H7 (cell line): ENCODE measurements at regions not wholly inside any gene's neighbourhood (a gene's known extent, or its start where the extent isn't known, plus 50 kb on each side); places are given as distances from the start of the nearest gene placed in this dataset.
"Not testable (repeated sequence)": the region's sequence is repeated elsewhere in the genome, so short reads cannot be mapped to it uniquely, and the experiment has no call there.

ENCODE experiments used
- DNase-seq: peaks from one replicate; pipeline ENCODE4 v3.0.0; 2012
- H3K27me3 ChIP-seq: 2 replicates; pipeline ENCODE4 v1.6.0; 2011; ENCODE audit warnings: mild to moderate bottlenecking, low read length; ENCODE audit not compliant: control insufficient read depth, insufficient read depth
- H3K36me3 ChIP-seq: replicated peaks from 2 replicates; pipeline ENCODE4 v1.5.1; 2011; ENCODE audit warnings: low read length; ENCODE audit not compliant: control insufficient read depth, insufficient read depth
- H3K4me3 ChIP-seq: 2 replicates; pipeline ENCODE4 v1.5.1; 2011; ENCODE audit warnings: low read depth, mild to moderate bottlenecking, control low read depth, low read length, moderate library complexity; ENCODE audit not compliant: insufficient read depth

DNA sequence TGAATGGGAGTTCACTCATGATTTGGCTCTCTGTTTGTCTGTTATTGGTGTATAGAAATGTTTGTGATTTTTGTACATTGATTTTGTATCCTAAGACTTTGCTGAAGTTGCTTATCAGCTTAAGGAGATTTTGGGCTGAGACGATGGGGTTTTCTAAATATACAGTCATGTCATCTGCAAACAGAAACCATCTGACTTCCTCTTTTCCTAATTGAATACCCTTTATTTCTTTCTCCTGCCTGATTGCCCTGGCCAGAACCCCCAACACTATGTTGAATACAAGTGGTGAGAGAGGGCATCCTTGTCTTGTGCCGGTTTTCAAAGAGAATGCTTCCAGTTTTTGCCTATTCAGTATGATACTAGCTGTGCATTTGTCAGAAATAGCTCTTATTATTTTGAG is 261.5 kb downstream of the VAPA start:
- not testable (repeated sequence) for H3K4me3 ChIP-seq, DNase-seq, H3K27me3 ChIP-seq, H3K36me3 ChIP-seq

- not testable (repeated sequence) for DNase-seq, H3K4me3 ChIP-seq
These were observed 265.5 kb downstream of the VAPA start for GRCh38 chr18:10179326-10179725.

DNA sequence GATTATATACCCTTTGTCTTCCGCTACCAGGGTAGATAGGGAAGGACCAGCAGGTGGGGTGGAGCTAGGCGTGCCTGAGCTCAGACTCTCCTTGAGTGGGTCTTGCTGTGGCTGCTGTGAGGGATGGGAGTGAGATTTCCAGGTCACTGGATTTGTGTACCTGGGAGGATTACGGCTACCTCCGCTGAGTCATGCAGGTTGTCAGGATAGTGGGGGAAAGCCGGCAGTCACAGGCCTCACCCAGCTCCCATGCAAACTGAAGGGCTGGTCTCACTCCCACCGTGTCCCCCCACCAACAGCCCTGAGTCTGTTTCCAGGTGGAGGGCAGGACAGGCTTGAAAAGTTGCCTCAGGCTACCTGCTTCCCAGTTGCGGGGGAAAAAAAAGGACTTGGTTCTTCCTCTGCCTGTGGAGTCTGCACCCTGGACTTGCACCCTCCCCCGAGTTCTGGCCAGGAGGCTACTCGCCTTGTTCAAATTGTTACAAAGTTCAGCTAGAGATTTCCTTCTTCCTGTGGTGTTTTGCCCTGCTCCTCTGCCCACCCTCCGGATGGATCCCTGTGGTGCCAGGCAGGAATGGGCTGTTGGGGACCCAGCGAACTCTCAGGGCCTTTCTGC is 268.3 kb downstream of the VAPA start:
- H3K27me3 ChIP-seq, result no peaks in the 10 kb centered on the region
- no peaks in the 10 kb centered on the region for H3K36me3 ChIP-seq
- DNase-seq, result no peak
- H3K4me3 ChIP-seq, result no peak overlapping the region

More at GRCh38 chr18:10179326-10179725, 265.5 kb downstream of the VAPA start:
- not testable (repeated sequence) for H3K36me3 ChIP-seq, H3K27me3 ChIP-seq

- DNase-seq, result no peak
- H3K4me3 ChIP-seq, result no peak overlapping the region
- no peaks in the 10 kb centered on the region for H3K36me3 ChIP-seq
- H3K27me3 ChIP-seq, result no peaks in the 10 kb centered on the region
These were observed 269.7 kb upstream of the APCDD1 start for GRCh38 chr18:10184776-10185175.

GRCh38 chr18:10188971-10189810 is 265.2 kb upstream of the APCDD1 start:
- Histone ChIP-seq H3K27me3 (no peaks in the 10 kb centered on the region), H3K36me3 (no peaks in the 10 kb centered on the region), H3K4me3 (no peak overlapping the region)
- DNase-seq, result no peak

- Histone ChIP-seq H3K27me3 (no peaks in the 10 kb centered on the region), H3K36me3 (no peaks in the 10 kb centered on the region), H3K4me3 (no peak overlapping the region)
- DNase-seq, result no peak
These were observed 263.9 kb upstream of the APCDD1 start for GRCh38 chr18:10190564-10190963.

DNA sequence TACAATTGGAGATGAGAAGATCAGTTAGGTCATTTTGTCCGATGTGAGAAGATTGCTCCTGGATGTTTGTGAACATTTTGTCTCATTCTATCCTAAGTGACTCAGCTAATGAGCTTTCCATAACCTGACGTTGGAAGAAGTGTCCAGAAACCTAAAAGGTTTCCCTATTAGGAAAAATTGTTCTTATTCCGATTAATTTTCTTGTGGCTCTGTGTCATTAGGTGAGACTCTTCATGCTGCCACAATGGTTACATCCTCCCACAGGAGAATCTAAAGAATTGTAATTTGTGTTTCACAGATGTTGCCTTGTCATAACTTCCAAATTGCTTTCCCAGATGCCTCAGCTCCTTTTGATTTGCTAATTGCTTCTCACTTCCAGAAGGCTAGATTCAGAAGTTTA is 261.0 kb upstream of the APCDD1 start:
- Histone ChIP-seq H3K36me3 (no peaks in the 10 kb centered on the region), H3K27me3 (no peaks in the 10 kb centered on the region), H3K4me3 (no peak overlapping the region)
- no peak for DNase-seq

- Histone ChIP-seq H3K4me3 (no peak overlapping the region), H3K27me3 (no peaks in the 10 kb centered on the region), H3K36me3 (no peaks in the 10 kb centered on the region)
- no peak for DNase-seq
These were observed 259.8 kb upstream of the APCDD1 start for GRCh38 chr18:10194592-10194991.

DNA sequence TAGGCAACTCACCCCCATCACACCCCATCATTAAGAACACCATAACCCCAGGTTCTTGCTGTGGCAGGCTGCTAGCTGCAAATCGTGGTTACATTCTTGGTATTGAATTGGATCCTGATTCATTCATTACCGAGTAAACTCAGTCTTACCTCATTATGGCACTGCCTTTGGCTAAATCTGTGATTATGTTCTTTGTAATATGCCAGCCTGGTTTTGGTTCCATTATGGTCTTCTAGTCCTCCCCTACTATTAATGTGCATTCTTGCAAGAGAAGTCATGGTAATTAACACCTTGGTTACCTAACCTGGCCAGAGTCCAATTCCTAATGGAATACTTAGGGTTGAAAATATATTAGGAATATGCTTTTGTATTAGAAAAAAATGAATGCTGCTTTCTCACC is 258.9 kb upstream of the APCDD1 start:
- no peak for DNase-seq
- Histone ChIP-seq H3K4me3 (no peak overlapping the region), H3K36me3 (no peaks in the 10 kb centered on the region), H3K27me3 (no peaks in the 10 kb centered on the region)

DNA sequence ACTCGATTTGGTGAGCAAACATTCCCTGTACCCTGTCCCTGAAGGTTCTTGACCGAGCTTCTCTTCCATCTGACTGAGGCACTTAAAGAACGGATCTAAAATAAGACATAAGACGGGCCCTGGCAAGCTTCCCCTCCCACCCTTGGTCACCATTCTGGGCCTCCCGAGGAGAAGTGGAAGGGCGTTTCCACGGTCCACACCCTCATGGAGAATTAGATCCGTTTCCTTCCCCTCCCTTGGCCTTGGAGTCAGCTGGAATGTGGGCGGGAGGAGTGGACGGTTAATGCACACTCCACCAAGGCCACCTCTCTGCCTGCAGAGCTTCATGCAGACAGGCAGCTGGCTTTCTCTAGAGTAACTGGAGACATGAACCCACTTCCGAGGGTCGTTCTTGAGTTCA is 257.3 kb upstream of the APCDD1 start:
- no peak for DNase-seq
- no peaks in the 10 kb centered on the region for H3K36me3 ChIP-seq
- H3K4me3 ChIP-seq, result no peak overlapping the region
- no peaks in the 10 kb centered on the region for H3K27me3 ChIP-seq

DNA sequence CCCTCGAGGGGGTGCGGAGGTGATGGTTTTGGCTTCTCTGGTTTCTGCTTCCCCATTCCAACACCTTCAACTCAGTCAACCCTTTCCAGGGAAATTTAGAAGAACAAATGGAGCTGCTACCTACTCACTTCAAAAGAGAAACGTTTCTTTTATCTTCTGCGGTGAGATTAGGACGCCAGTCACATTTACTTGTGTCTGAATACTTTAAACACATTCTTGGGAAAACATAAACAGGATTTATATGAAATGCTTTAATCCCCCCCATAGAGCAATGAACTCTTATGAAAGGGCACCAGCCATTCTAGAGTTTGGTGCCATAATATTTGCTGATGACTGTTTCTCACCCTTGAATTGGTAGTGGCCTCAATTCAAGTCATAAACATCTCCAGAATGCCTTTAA is 253.2 kb upstream of the APCDD1 start:
- Histone ChIP-seq H3K27me3 (no peaks in the 10 kb centered on the region), H3K4me3 (no peak overlapping the region), H3K36me3 (no peaks in the 10 kb centered on the region)
- no peak for DNase-seq

GRCh38 chr18:10201659-10202058 is 252.8 kb upstream of the APCDD1 start:
- Histone ChIP-seq H3K36me3 (no peaks in the 10 kb centered on the region), H3K4me3 (no peak overlapping the region), H3K27me3 (no peaks in the 10 kb centered on the region)
- DNase-seq, result no peak

DNA sequence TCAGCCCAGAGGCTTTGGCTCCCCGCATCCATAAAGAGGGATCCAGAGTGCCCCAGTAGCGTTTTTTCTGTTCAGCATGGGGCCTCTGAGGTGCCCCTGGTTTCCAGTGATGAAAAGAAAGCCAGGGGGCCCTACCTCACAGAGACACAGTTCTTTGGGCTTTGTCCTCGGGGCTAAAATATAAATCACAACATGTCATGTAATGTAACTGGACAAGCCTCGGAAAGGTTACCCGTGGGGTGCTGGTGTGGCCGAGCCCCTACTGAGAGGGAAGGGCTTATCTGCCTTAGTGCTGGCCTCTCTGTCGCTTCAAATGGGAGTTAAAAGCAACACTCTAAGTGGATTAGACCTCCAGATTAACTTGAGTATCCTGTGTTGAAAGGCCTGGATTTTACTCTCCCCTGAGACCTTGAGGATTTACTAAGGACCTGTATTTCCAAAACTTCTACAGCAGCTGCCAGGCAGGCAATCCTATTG is 251.6 kb upstream of the APCDD1 start:
- no peaks in the 10 kb centered on the region for H3K36me3 ChIP-seq
- H3K27me3 ChIP-seq, result no peaks in the 10 kb centered on the region
- no peak overlapping the region for H3K4me3 ChIP-seq
- no peak for DNase-seq

- no peak for DNase-seq
- Histone ChIP-seq H3K27me3 (no peaks in the 10 kb centered on the region), H3K36me3 (no peaks in the 10 kb centered on the region), H3K4me3 (no peak overlapping the region)
These were observed 249.3 kb upstream of the APCDD1 start for GRCh38 chr18:10205151-10205550.

GRCh38 chr18:10207682-10208345 is 246.6 kb upstream of the APCDD1 start:
- H3K36me3 ChIP-seq, result no peaks in the 10 kb centered on the region
- no peaks in the 10 kb centered on the region for H3K27me3 ChIP-seq
- H3K4me3 ChIP-seq, result no peak overlapping the region
- no peak for DNase-seq
